Esophagus squamous epithelium (tissue), 5 donors: ENCODE measurements at regions not wholly inside any gene's neighbourhood (a gene's known extent, or its start where the extent isn't known, plus 50 kb on each side); places are given as distances from the start of the nearest gene placed in this dataset.

Experiments
- DNase-seq: peaks from one replicate; lab custom pipeline; 2025; lab: John Stamatoyannopoulos, UW
- H3K27ac ChIP-seq, 4 donors: fragments of 200-600 bp; sonication (generic); one replicate each; pipeline ENCODE4 v1.5.1; 2016 to 2019; ENCODE audit warnings: mild to moderate bottlenecking in 1 of 4
- H3K27me3 ChIP-seq, 4 donors: fragments of 200-600 bp; sonication (generic); 1 replicate in 3 of 4; 2 replicates in 1 of 4; pipeline versions ENCODE4 v1.5.1 to v1.6.0; 2017 to 2021; ENCODE audit warnings: antibody characterized with exemption in 1 of 4
- H3K36me3 ChIP-seq, 3 donors: fragments of 200-600 bp; sonication (generic); one replicate each; pipeline ENCODE4 v1.5.1; 2016 to 2019
- H3K4me1 ChIP-seq, 3 donors: fragments of 200-600 bp; sonication (generic); one replicate each; pipeline ENCODE4 v1.5.1; 2017 to 2019
- H3K4me3 ChIP-seq, 4 donors: fragments of 200-600 bp; sonication (generic); 1 replicate in 3 of 4; 2 replicates in 1 of 4; pipeline ENCODE4 v1.5.1; 2016 to 2019; ENCODE audit warnings: mild to moderate bottlenecking in 2 of 4, moderate library complexity in 1 of 4
- H3K9me3 ChIP-seq, 3 donors: fragments of 200-600 bp; sonication (generic); one replicate each; pipeline ENCODE4 v1.5.1; 2016 to 2019
- POLR2A ChIP-seq, 4 donors: fragments of 450-650 bp; IDR thresholded peaks; one replicate each; pipeline ENCODE4 v1.6.1; 2017; ENCODE audit warnings: antibody characterized with exemption in 4 of 4, mild to moderate bottlenecking in 4 of 4, moderate library complexity in 3 of 4
- WGBS, 2 donors: methylation state at CpG; one replicate each; pipeline ENCODE4 v1.1.5; 2018; 5-methylcytosine and 5-hydroxymethylcytosine counted together
- intact Hi-C: fragments of 100-400 bp; cut with DNase I; formaldehyde crosslinking; loops from one replicate; pipeline ENCODE4 v1.15.0; 2022
- TF ChIP-seq, protein P1 (sequence below), 6 experiments: fragments of 450-650 bp in 4 of 6; fragments of 200-600 bp in 2 of 6; sonication (generic) in 2 of 6; IDR thresholded peaks; one replicate each; pipeline ENCODE4 v1.5.1; 2016 to 2019; ENCODE audit warnings: antibody characterized with exemption in 6 of 6, mild to moderate bottlenecking in 4 of 6, moderate library complexity in 4 of 6
- donor health status: DM: yes; HTN: yes; CAD: no.

DNA sequence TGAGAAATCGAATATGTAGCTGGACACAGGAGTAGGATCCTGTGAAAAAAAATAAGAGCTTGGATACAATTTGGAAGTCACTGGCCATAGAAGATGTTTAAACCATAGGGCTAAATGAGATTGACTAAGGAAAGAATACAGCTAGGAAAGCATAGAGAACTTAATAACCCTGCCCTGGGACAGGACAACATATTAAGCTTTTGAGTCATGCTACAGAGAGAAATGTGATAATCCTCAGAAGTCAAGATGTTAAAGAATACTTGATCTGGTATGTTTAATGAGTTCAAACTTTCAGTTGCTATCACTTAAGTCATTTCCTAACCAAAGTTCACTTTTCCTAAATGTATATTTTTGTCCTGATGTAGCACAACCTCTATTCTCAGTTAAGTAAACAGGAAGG, 154.6 kb upstream of the TSHZ2 start:
- DNase-seq: no peak
- intact Hi-C loops: no loop called here
- Histone ChIP-seq H3K27ac (no peak overlapping the region), H3K9me3 (no peaks in the 10 kb centered on the region), H3K36me3 (no peaks in the 10 kb centered on the region), H3K27me3 (no peaks in the 10 kb centered on the region), H3K4me3 (no peak overlapping the region), H3K4me1 (no peaks in the 10 kb centered on the region)
- 76 to 85% methylated on average over 1 of the region's 1 CpG for WGBS, 2 donors
- TF ChIP-seq, protein P1, sequence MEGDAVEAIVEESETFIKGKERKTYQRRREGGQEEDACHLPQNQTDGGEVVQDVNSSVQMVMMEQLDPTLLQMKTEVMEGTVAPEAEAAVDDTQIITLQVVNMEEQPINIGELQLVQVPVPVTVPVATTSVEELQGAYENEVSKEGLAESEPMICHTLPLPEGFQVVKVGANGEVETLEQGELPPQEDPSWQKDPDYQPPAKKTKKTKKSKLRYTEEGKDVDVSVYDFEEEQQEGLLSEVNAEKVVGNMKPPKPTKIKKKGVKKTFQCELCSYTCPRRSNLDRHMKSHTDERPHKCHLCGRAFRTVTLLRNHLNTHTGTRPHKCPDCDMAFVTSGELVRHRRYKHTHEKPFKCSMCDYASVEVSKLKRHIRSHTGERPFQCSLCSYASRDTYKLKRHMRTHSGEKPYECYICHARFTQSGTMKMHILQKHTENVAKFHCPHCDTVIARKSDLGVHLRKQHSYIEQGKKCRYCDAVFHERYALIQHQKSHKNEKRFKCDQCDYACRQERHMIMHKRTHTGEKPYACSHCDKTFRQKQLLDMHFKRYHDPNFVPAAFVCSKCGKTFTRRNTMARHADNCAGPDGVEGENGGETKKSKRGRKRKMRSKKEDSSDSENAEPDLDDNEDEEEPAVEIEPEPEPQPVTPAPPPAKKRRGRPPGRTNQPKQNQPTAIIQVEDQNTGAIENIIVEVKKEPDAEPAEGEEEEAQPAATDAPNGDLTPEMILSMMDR (IDR thresholded peaks at IDR 0.05): no peak
- no peak for TF ChIP-seq POLR2A (IDR thresholded peaks at IDR 0.05)

DNA sequence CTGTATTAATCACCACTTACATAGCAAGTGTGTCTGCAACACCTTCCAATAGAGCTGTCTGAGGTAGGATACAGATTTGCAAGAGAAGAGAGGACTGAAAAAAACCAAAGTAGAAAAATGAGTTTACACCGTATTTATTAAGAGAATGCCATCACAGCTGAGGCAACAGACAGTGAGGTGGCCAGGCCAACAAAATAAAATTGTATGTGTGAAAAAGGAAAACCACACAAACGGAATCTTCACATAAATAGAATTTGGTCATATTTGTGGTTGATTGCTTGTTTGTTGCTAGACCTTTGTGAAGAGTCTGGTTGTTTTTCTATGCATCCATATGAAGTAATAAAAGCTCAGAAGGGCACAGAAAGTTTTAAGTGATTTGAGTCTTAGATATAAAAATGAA, 157.8 kb upstream of the TSHZ2 start:
- Histone ChIP-seq H3K27ac (no peak overlapping the region), H3K4me1 (no peaks in the 10 kb centered on the region), H3K9me3 (no peaks in the 10 kb centered on the region), H3K4me3 (no peak overlapping the region), H3K36me3 (no peaks in the 10 kb centered on the region), H3K27me3 (no peaks in the 10 kb centered on the region)
- DNase-seq: no peak
- TF ChIP-seq, protein P1 (IDR thresholded peaks at IDR 0.05): no peak
- no peak for TF ChIP-seq POLR2A (IDR thresholded peaks at IDR 0.05)
- 56 to 64% methylated on average over 2 of the region's 2 CpGs for WGBS, 2 donors
- intact Hi-C loops: no loop called here

DNA sequence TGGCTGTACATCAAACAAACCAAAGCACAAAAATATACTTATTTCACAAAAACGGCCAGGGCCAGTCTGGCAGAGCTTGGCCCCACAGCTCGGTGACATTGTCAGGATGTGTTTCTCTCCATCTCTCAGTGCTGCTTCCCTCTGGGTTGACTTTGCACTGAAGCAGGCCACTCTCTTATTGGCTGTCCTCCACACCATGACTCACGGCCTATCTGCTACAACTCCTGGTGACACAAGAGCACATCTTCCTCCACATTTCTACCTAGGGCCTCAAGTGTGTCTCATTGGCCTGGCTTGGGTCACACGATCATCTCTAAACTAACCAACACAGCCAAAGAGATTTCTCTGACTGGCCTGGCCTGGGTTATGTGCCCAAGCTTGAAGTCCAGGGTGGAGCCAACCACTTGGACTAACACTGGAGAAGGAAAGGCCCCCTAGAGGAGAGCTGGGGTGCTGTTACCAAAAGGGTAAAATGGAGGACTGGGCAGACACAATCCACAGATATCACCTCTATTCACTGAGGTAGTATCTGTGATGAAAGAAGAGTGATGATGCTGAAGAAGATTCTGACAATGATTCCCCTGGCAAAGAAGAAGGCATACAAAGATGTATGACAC, 159.8 kb upstream of the TSHZ2 start:
- no peak for DNase-seq
- no peaks in the 10 kb centered on the region for H3K36me3 ChIP-seq
- TF ChIP-seq POLR2A (IDR thresholded peaks at IDR 0.05): no peak
- TF ChIP-seq, protein P1 (IDR thresholded peaks at IDR 0.05): peak in 1 of 6 experiments; percentile 14
- WGBS, 2 donors: 79 to 94% methylated on average over 3 to 4 of the region's 4 CpGs
- no peak overlapping the region for H3K4me3 ChIP-seq
- no peaks in the 10 kb centered on the region for H3K4me1 ChIP-seq
- intact Hi-C loops: no loop called here
- no peaks in the 10 kb centered on the region for H3K9me3 ChIP-seq
- H3K27ac ChIP-seq: no peak overlapping the region
- H3K27me3 ChIP-seq: peaks cover 0 to 4% (median 0%) of the 10 kb centered on the region in 4 donors

DNA sequence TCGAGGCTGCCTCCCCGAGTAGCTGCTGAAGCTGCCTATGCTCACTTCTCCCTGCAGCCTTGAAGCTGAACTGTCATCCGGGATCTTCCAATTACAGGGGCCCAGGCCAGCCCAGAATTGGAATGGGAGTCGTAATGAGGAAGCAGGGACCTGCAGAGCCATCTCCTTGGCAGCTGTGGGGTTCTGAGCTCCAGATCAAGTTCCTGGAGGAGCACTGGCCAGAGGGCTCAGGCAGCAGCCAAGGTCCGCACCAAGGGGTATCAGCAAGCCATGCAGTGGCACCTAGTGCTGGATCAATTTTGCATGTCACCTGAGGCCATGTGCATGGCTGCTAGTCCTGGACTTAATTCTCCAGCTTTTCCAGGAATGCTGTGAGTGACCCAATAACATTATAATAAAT, 163.2 kb upstream of the TSHZ2 start:
- H3K27me3 ChIP-seq: peaks cover 0 to 4% (median 0%) of the 10 kb centered on the region in 4 donors
- no peaks in the 10 kb centered on the region for H3K36me3 ChIP-seq
- intact Hi-C loops: no loop called here
- H3K4me3 ChIP-seq: no peak overlapping the region
- H3K9me3 ChIP-seq: no peaks in the 10 kb centered on the region
- no peak overlapping the region for H3K27ac ChIP-seq
- TF ChIP-seq, protein P1 (IDR thresholded peaks at IDR 0.05): no peak
- TF ChIP-seq POLR2A (IDR thresholded peaks at IDR 0.05): no peak
- no peak for DNase-seq
- WGBS, 2 donors: 69 to 71% methylated on average over 3 to 5 of the region's 5 CpGs
- H3K4me1 ChIP-seq: no peaks in the 10 kb centered on the region

DNA sequence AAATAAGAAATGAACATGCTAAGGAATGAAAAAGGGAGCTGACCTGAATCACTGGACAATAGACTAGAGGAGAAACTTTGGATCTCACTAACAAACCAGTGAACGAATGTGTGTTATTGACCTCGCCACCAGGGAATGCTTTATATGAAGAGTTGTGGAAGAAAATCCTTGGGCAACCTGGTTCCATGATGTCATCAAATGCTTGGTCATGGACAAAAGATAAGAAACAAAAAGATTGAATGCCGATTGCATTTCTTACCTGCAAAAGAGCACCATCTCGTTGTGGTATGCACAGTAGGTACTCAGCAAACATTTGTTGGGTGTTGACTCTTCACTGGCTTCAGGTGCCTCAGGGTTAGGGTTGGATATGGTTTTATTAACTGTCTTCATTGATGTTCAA, 165.2 kb upstream of the TSHZ2 start:
- intact Hi-C loops: no loop called here
- DNase-seq: no peak
- WGBS, 2 donors: 68 to 70% methylated on average over 4 of the region's 4 CpGs
- Histone ChIP-seq H3K27ac (no peak overlapping the region), H3K36me3 (no peaks in the 10 kb centered on the region), H3K4me3 (no peak overlapping the region), H3K4me1 (no peaks in the 10 kb centered on the region), H3K27me3 (peaks cover 0 to 4% (median 0%) of the 10 kb centered on the region in 4 donors), H3K9me3 (no peaks in the 10 kb centered on the region)
- TF ChIP-seq, protein P1 (IDR thresholded peaks at IDR 0.05): no peak
- no peak for TF ChIP-seq POLR2A (IDR thresholded peaks at IDR 0.05)
